Spleen (tissue), 7 donors: ENCODE measurements at regions not wholly inside any gene's neighbourhood (a gene's known extent, or its start where the extent isn't known, plus 50 kb on each side); places are given as distances from the start of the nearest gene placed in this dataset.

Experiments used
- POLR2A ChIP-seq, 3 donors: fragments of 450-650 bp; IDR thresholded peaks; one replicate each; pipeline ENCODE4 v1.5.1; 2017; ENCODE audit warnings: antibody characterized with exemption in 3 of 3, mild to moderate bottlenecking in 1 of 3
- POLR2AphosphoS5 ChIP-seq, 3 donors: sonication (generic); formaldehyde crosslinking; IDR thresholded peaks; one replicate each; pipeline ENCODE4 v1.5.1; 2017; ENCODE audit warnings: antibody characterized with exemption in 3 of 3
- TF ChIP-seq, protein P1 (sequence below), 11 experiments: fragments of 200-600 bp in 7 of 11; fragments of 450-650 bp in 4 of 11; sonication (generic) in 4 of 11; IDR thresholded peaks in 8 of 11; conservative IDR thresholded peaks in 3 of 11; 1 replicate in 7 of 11; 2 replicates in 4 of 11; pipeline versions ENCODE4 v1.4.0 to v1.8.0; 2016 to 2021; ENCODE audit warnings: antibody characterized with exemption in 11 of 11, inconsistent platforms in 4 of 11, mild to moderate bottlenecking in 1 of 11
- donor health status: DM: no; HTN: no; CAD: no; lungs with moderate emphysema.
- donor health status: DM: no; HTN: no; CAD: no.
- donor health status: DM: no; HTN: no; CAD: no.

- TF ChIP-seq, protein P1, sequence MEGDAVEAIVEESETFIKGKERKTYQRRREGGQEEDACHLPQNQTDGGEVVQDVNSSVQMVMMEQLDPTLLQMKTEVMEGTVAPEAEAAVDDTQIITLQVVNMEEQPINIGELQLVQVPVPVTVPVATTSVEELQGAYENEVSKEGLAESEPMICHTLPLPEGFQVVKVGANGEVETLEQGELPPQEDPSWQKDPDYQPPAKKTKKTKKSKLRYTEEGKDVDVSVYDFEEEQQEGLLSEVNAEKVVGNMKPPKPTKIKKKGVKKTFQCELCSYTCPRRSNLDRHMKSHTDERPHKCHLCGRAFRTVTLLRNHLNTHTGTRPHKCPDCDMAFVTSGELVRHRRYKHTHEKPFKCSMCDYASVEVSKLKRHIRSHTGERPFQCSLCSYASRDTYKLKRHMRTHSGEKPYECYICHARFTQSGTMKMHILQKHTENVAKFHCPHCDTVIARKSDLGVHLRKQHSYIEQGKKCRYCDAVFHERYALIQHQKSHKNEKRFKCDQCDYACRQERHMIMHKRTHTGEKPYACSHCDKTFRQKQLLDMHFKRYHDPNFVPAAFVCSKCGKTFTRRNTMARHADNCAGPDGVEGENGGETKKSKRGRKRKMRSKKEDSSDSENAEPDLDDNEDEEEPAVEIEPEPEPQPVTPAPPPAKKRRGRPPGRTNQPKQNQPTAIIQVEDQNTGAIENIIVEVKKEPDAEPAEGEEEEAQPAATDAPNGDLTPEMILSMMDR (IDR thresholded peaks at IDR 0.05 in 8 of 11, conservative IDR thresholded peaks at IDR 0.05 in 3 of 11), result no peak
- TF ChIP-seq POLR2A (IDR thresholded peaks at IDR 0.05), result no peak
- TF ChIP-seq POLR2AphosphoS5 (IDR thresholded peaks at IDR 0.05), result no peak
Observed at GRCh38 chr6:168885196-168885595, 368.4 kb downstream of the THBS2 start.
